CD4-positive, alpha-beta T cell treated with Interleukin-1 beta for 1 hour (primary cell): ENCODE measurements at regions not wholly inside any gene's neighbourhood (a gene's known extent, or its start where the extent isn't known, plus 50 kb on each side); places are given as distances from the start of the nearest gene placed in this dataset.

Source experiments
- DNase-seq, 2 donors: peaks; one replicate each; pipeline ENCODE4 v3.0.0-alpha.2; 2020 to 2022

DNA sequence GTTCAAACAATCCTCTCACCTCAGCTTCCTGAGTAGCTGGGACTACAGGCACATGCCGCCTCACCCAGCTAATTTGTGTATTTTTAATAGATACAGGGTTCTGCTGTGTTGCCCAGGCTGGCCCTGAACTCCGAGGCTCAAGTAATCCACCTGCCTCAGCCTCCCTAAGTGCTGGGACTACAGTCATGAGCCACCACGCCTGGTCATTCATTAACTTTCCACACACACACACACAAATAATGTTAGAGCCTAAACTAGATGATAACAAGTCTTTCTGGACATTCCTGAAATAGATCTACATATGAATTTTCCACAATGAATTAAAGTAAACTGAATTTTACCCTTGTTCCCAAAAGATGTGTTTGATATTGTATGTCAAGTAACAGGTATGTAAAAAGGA is 776.0 kb downstream of the GALC start:
- DNase-seq: no peak

DNA sequence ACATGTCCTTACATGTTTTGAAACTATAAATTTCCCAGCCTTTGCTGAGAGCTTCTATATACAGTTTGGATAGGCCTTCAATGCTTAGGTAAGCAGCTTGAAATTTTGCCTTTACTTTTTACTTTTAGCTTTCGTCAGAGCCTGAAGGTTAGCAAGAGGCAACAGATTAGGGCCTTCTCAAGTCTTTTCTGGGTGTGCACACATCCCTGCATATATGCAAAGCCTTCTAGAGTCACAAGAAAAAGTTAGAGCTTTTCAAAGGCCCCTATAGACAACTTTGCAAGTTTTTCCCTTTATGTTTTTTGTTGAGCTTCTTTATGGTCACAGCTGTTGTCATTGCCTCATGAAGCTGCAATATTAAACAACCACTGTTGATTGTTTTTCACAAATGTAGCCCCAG is 778.4 kb downstream of the GALC start:
- DNase-seq: no peak

DNA sequence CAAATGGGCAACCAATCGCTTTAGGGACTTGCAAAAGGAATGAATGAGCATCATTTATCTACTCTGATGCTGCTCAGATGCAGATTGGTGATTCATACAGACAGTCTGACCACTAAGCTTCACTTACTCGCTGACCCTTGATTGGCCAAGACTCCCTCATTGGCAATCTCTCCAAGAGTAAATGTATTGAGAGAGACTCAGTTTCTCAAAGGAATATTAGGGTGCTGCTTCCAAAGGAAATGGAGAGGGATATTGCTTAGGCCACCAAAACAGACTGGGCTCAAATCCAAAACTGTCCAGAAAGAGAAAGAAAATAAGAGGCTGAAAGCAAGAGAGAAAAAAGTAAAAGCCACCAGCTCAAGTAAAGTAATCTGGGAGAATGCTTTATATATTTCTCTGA is 785.2 kb downstream of the GALC start:
- DNase-seq: no peak

DNA sequence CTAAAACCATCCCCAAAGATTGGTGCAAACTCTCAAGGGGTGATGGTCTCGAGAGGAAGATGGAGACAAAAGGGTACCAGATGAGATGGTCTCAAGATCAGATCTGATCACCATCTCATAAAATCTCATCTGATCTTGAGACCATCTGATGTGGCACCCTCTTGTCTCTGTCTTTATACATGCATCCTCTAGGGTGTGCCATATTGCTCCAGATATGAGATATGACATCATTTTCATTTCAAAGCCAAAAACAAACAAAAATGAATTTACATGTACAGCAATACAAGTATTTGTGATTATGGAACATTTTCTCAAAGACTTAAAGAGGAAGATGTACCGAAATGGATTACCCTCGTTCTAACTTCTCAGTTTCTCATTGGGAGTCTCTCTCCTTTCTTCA is 787.2 kb downstream of the GALC start:
- no peak for DNase-seq

- DNase-seq: no peak
These were observed 789.6 kb downstream of the GALC start for GRCh38 chr14:87203346-87203745.

GRCh38 chr14:87199381-87199780 is 793.6 kb downstream of the GALC start:
- no peak for DNase-seq

GRCh38 chr14:87196436-87196835 is 796.5 kb downstream of the GALC start:
- DNase-seq: no peak

- DNase-seq: no peak
These were observed 805.2 kb downstream of the GALC start for GRCh38 chr14:87187786-87188185.

- DNase-seq: no peak
These were observed 806.2 kb downstream of the GALC start for GRCh38 chr14:87186737-87187136.

DNA sequence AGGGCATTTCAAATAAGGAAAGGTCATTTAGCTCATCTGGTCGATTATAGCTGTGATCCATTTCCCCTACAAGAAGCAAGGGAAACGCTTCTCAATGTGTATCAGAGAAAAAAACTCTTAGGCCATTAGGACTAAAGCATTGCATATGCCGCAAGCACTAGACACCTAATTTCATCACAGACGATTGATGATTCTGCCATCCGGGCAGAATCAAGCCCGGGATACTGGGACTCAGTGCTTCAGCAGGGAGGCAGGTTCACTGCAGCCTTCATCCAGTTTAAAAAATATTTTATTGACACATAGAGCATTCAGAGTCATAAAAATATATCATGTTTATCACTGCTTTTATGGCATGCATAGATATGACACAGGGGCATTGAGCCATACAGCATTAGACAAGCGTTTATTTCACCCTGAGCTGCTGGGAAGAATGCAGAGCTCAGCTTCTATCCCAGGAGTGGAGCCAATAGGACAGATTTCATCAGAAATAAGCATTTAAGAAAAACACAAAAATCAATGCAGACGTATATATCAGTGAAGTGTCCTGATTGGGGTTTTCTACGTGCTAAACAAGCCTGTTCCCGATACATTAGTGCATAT is 806.9 kb downstream of the GALC start:
- no peak for DNase-seq

- DNase-seq: no peak
These were observed 808.8 kb downstream of the GALC start for GRCh38 chr14:87184180-87184579.

GRCh38 chr14:87181288-87181687 is 811.7 kb downstream of the GALC start:
- DNase-seq: no peak

- no peak for DNase-seq
These were observed 813.0 kb downstream of the GALC start for GRCh38 chr14:87179936-87180335.

DNA sequence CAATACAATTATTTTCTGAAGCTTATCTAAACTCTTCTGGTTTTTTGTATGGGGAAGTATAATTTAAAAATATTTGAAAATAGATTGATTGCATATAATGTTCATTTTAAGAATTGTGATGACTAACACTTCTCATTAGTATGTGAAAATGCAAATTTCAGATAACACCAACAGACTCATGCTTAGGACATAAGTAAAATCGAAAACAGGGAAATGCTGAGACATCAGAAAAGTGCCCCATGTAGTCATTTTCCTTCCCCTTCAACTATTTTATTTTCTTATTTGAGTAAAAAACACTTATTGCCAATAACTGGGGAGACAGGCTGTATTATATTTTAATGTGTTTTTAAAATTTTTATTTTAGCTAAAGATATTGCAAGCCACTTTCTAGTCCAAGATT is 814.7 kb downstream of the GALC start:
- DNase-seq: no peak

DNA sequence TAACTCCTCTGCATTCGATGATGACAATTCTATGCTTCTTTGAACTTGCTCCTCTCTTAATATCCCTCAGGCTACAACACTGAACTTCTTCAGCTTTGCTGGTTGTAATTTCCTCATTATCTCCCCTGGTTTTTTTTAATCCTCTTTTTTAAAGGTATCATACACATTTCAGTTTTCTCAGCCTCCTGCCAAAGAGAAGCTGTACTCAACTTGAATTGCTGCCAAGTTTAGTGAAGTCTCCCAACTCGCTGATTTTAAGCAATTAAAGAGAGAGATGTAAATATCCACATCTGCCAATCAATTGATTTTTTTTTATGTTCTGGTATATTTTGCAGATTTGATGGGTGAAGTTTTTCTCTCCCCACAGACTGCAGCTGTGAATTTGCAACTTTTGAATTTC is 817.8 kb downstream of the GALC start:
- DNase-seq: no peak

DNA sequence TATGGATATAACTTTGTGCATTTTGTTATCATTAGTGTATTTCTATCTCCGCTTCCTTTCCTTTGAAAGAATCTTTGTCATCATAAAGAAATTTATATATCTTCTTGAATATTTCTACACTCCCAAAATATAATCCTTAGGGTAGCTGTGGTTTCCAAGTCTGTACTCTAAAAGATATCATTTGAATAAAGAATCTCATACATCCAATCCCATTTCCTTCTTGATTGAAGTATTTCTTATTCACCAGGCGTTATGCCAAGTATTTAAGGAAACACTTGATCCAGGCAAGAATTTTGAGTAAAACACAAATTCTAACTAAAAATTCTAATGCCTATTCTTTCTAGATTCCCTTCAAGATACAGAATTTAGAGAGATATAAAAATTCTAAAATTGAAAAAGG is 821.8 kb downstream of the GALC start:
- no peak for DNase-seq

DNA sequence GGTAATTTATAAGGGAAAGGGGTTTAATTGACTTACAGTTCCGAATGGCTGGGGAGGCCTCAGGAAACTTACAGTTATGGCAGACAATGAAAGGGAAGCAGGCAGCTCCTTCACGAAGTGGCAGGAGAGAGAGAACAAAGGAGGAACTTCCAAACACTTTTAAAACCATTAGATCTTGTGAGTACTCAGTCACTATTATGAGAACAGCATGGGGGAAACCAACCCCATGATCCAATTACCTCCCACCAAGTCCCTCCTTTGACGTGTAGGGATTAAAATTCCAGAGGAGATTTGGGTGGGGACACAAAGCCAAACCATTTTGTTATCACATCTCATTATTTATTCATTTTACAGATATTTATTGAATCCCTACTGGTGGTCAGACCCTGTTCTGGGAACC is 822.8 kb downstream of the GALC start:
- DNase-seq: no peak

GRCh38 chr14:87169362-87169761 is 823.6 kb downstream of the GALC start:
- DNase-seq: no peak

DNA sequence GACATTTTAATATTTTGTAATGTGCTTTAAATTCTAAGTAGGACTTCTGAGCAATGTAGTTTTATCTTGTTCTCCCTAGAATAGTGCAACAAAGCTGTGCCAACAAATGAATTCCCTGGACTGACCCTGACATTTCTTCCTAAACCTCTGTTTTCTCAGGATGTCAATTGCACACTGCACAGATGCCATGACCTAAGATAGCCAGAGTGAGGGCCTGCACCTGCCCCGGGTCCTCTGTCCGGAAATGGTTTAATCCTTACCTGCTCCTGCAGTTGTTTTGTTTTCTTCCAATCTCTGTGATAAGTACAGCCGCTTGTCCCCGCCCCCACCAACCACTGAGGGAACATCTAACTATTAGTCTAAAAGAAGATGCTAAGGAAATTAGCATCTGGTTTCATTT is 831.5 kb downstream of the GALC start:
- no peak for DNase-seq

DNA sequence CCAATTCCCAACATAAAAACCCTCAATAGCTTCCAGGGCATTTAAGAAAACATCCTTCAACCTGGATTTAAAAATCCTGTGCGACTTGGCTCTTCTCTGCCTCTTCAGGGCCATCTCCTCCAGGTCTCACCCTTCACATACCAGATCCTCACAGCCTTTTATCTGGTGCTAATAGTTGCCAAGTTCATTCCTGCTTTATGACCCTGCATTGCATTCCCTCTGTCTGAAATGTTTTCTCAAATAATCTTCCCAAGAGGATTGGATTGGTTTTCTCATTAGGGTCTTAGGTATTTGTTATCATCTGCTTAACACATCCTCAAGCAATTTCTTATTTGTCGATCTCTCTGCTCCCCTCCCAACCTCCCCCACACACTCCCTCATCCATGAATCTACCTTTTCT is 832.0 kb downstream of the GALC start:
- DNase-seq: no peak

- DNase-seq: no peak
These were observed 834.7 kb downstream of the GALC start for GRCh38 chr14:87158283-87158682.

GRCh38 chr14:87156878-87157277 is 836.1 kb downstream of the GALC start:
- DNase-seq: no peak

DNA sequence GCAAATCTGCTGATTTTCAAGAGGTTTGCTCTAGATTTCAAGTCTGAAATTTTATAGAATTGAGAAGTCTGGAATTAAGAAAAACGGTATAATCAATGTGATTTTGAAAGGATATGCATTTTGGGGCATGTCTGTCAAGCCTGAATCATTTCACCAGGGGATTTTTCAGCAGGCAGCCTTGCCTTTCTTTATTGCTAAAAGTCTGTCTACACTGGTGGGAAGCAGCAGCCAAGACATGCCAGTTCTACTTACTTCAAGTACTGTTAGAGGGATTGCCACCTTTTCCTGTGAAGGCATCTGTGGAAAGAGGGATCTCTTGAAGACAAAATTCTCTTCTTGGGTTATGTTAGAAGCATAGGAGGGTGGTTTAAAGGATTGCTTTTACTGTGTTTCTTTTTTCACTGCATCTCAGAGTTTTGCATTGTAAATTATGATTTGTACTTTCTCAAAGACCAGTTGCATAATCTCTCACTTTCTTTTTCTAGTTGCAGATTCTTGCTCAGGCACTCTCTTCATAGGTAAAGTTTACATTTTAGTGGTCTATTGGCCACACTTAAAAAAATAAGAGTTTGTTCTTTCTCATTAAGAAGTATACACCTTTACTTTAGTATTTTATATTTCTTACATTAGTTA is 837.0 kb downstream of the GALC start:
- no peak for DNase-seq

DNA sequence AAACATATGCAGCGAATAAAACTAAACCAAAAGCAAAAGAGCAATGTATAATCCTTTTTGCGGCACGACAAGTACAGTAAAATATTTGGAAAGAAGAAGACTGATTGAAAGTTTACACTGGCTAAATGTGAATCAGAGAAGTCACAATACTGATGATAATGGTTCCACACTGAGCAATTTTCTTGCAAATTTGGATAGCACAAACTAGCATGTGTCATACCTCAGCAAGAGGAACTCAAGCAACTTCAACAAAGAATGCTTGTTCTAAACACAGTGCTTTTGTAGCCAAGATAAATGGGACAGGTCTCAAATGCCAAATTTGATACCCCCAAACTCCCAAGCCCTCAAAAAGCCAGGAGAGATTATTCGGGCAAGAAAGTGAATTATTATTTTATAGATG is 839.1 kb downstream of the GALC start:
- DNase-seq: no peak

DNA sequence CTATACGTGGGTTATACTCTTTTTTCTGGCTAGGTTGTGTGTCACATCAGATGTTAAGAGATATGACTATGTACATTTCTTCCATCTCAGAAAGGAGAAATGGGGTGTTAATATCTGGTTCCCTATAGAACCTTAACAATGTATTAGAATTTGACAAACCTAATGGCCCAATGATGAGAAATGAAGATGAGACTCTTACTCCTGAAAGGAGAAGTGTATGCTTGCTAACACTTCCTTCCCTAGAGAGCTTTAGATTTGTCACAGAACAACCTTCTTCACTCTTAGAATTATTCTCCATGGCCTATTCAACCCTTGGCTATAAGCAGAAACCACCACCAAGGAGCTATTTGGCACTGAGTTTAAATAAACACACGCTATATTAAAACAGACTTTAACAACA is 839.6 kb downstream of the GALC start:
- DNase-seq: no peak
